Neural progenitor cell (in vitro differentiated cells): ENCODE measurements at regions not wholly inside any gene's neighbourhood (a gene's known extent, or its start where the extent isn't known, plus 50 kb on each side); places are given as distances from the start of the nearest gene placed in this dataset.

ENCODE experiments used
- CTCF ChIP-seq: fragments of 200-600 bp; sonication (generic); IDR thresholded peaks from 2 replicates; pipeline ENCODE4 v1.5.1; 2017; ENCODE audit warnings: antibody characterized with exemption, mild to moderate bottlenecking
- EZH2 ChIP-seq: fragments of 200-600 bp; sonication (generic); IDR thresholded peaks from 2 replicates; pipeline ENCODE4 v1.6.1; 2017; ENCODE audit warnings: antibody characterized with exemption, mild to moderate bottlenecking, moderate library complexity

- no peak for TF ChIP-seq CTCF
- TF ChIP-seq EZH2, result no peak
Observed at GRCh38 chr10:3992382-3993178, 207.6 kb upstream of the KLF6 start.
